HG02610 (cell line): ENCODE measurements at regions not wholly inside any gene's neighbourhood (a gene's known extent, or its start where the extent isn't known, plus 50 kb on each side); places are given as distances from the start of the nearest gene placed in this dataset.

ENCODE experiments used
- ATAC-seq: cut with Tn5 transposase; IDR thresholded peaks from one replicate; pipeline ENCODE4 v1.9.1; 2021; ENCODE audit warnings: mild to moderate bottlenecking, moderate library complexity; ENCODE audit not compliant: unreplicated experiment

- ATAC-seq: no peak
Measured at GRCh38 chr3:178482981-178483380, 53.3 kb upstream of the KCNMB2 start.

GRCh38 chr3:178483704-178484103 is 52.5 kb upstream of the KCNMB2 start:
- ATAC-seq: no peak

GRCh38 chr3:178485756-178486155 is 50.5 kb upstream of the KCNMB2 start:
- ATAC-seq: no peak
